ENCODE measurements at regions not wholly inside any gene's neighbourhood (a gene's known extent, or its start where the extent isn't known, plus 50 kb on each side); places are given as distances from the start of the nearest gene placed in this dataset.
A peak's percentile ranks its signal among the peaks of the same experiment; 100 is the strongest.

GRCh38 chr5:174606646-174607045 is 117.7 kb upstream of the MSX2 start:
- Histone ChIP-seq H3K27ac (ENCODE audit: low read depth, low read length, severe bottlenecking) (peak overlapping the region; percentile 43), H3K9me3 (ENCODE audit: control insufficient read depth, low read length) (no peaks in the 10 kb centered on the region), H3K4me1 (ENCODE audit: control insufficient read depth, insufficient read depth, low read length, poor library complexity, severe bottlenecking) (peaks cover 5% of the 10 kb centered on the region), H3K4me3 (ENCODE audit: extremely low read depth, insufficient read depth, low read length, poor library complexity, severe bottlenecking) (no peak overlapping the region), H3K36me3 (ENCODE audit: control insufficient read depth, insufficient read depth, low read length) (no peaks in the 10 kb centered on the region)
- WGBS, 2 experiments (ENCODE audit: insufficient coverage in 2 of 2): 65 to 74% methylated on average over 4 of the region's 4 CpGs

GRCh38 chr5:174607205-174607604 is 117.2 kb upstream of the MSX2 start:
- Histone ChIP-seq H3K4me3 (ENCODE audit: extremely low read depth, insufficient read depth, low read length, poor library complexity, severe bottlenecking) (no peak overlapping the region), H3K4me1 (ENCODE audit: control insufficient read depth, insufficient read depth, low read length, poor library complexity, severe bottlenecking) (peaks cover 5% of the 10 kb centered on the region), H3K9me3 (ENCODE audit: control insufficient read depth, low read length) (no peaks in the 10 kb centered on the region), H3K36me3 (ENCODE audit: control insufficient read depth, insufficient read depth, low read length) (no peaks in the 10 kb centered on the region), H3K27ac (ENCODE audit: low read depth, low read length, severe bottlenecking) (peak overlapping the region; percentile 43)
- 95 to 98% methylated on average over 2 to 3 of the region's 5 CpGs for WGBS, 2 experiments (ENCODE audit: insufficient coverage in 2 of 2)

GRCh38 chr5:174607916-174608315 is 116.5 kb upstream of the MSX2 start:
- Histone ChIP-seq H3K4me1 (ENCODE audit: control insufficient read depth, insufficient read depth, low read length, poor library complexity, severe bottlenecking) (peaks cover 10% of the 10 kb centered on the region), H3K36me3 (ENCODE audit: control insufficient read depth, insufficient read depth, low read length) (no peaks in the 10 kb centered on the region), H3K9me3 (ENCODE audit: control insufficient read depth, low read length) (no peaks in the 10 kb centered on the region), H3K27ac (ENCODE audit: low read depth, low read length, severe bottlenecking) (no peak overlapping the region), H3K4me3 (ENCODE audit: extremely low read depth, insufficient read depth, low read length, poor library complexity, severe bottlenecking) (no peak overlapping the region)
- 88 to 97% methylated on average over 7 to 9 of the region's 9 CpGs for WGBS, 2 experiments (ENCODE audit: insufficient coverage in 2 of 2)

GRCh38 chr5:174608631-174609097 is 115.7 kb upstream of the MSX2 start:
- Histone ChIP-seq H3K4me1 (ENCODE audit: control insufficient read depth, insufficient read depth, low read length, poor library complexity, severe bottlenecking) (peaks cover 16% of the 10 kb centered on the region), H3K9me3 (ENCODE audit: control insufficient read depth, low read length) (no peaks in the 10 kb centered on the region), H3K27ac (ENCODE audit: low read depth, low read length, severe bottlenecking) (peak overlapping the region; percentile 6), H3K4me3 (ENCODE audit: extremely low read depth, insufficient read depth, low read length, poor library complexity, severe bottlenecking) (no peak overlapping the region), H3K36me3 (ENCODE audit: control insufficient read depth, insufficient read depth, low read length) (no peaks in the 10 kb centered on the region)
- 74 to 90% methylated on average over 11 to 12 of the region's 14 CpGs for WGBS, 2 experiments (ENCODE audit: insufficient coverage in 2 of 2)

GRCh38 chr5:174609116-174609515 is 115.3 kb upstream of the MSX2 start:
- no peaks in the 10 kb centered on the region for H3K9me3 ChIP-seq (ENCODE audit: control insufficient read depth, low read length)
- 78 to 85% methylated on average over 6 to 12 of the region's 14 CpGs for WGBS, 2 experiments (ENCODE audit: insufficient coverage in 2 of 2)

GRCh38 chr5:174610968-174611367 is 113.4 kb upstream of the MSX2 start:
- Histone ChIP-seq H3K4me1 (ENCODE audit: control insufficient read depth, insufficient read depth, low read length, poor library complexity, severe bottlenecking) (peaks cover 17% of the 10 kb centered on the region), H3K27ac (ENCODE audit: low read depth, low read length, severe bottlenecking) (no peak overlapping the region), H3K9me3 (ENCODE audit: control insufficient read depth, low read length) (peaks cover 7% of the 10 kb centered on the region), H3K4me3 (ENCODE audit: extremely low read depth, insufficient read depth, low read length, poor library complexity, severe bottlenecking) (no peak overlapping the region), H3K36me3 (ENCODE audit: control insufficient read depth, insufficient read depth, low read length) (no peaks in the 10 kb centered on the region)
- WGBS, 2 experiments (ENCODE audit: insufficient coverage in 2 of 2): 77 to 83% methylated on average over 7 of the region's 8 CpGs

More at GRCh38 chr5:174609116-174609515, 115.3 kb upstream of the MSX2 start:
- Histone ChIP-seq H3K4me3 (ENCODE audit: extremely low read depth, insufficient read depth, low read length, poor library complexity, severe bottlenecking) (no peak overlapping the region), H3K36me3 (ENCODE audit: control insufficient read depth, insufficient read depth, low read length) (no peaks in the 10 kb centered on the region), H3K4me1 (ENCODE audit: control insufficient read depth, insufficient read depth, low read length, poor library complexity, severe bottlenecking) (peaks cover 17% of the 10 kb centered on the region), H3K27ac (ENCODE audit: low read depth, low read length, severe bottlenecking) (peak overlapping the region; percentile 6)

- no peak overlapping the region for H3K27ac ChIP-seq (ENCODE audit: low read depth, low read length, severe bottlenecking)
- no peaks in the 10 kb centered on the region for H3K36me3 ChIP-seq (ENCODE audit: control insufficient read depth, insufficient read depth, low read length)
- H3K4me3 ChIP-seq (ENCODE audit: extremely low read depth, insufficient read depth, low read length, poor library complexity, severe bottlenecking): no peak overlapping the region
- WGBS, 2 experiments (ENCODE audit: insufficient coverage in 2 of 2): 64 to 76% methylated on average over 2 of the region's 2 CpGs
- peaks cover 12% of the 10 kb centered on the region for H3K4me1 ChIP-seq (ENCODE audit: control insufficient read depth, insufficient read depth, low read length, poor library complexity, severe bottlenecking)
- peaks cover 7% of the 10 kb centered on the region for H3K9me3 ChIP-seq (ENCODE audit: control insufficient read depth, low read length)
Measured at GRCh38 chr5:174612686-174613085, 111.7 kb upstream of the MSX2 start.

- Histone ChIP-seq H3K27ac (ENCODE audit: low read depth, low read length, severe bottlenecking) (no peak overlapping the region), H3K4me3 (ENCODE audit: extremely low read depth, insufficient read depth, low read length, poor library complexity, severe bottlenecking) (no peak overlapping the region), H3K9me3 (ENCODE audit: control insufficient read depth, low read length) (peaks cover 7% of the 10 kb centered on the region), H3K4me1 (ENCODE audit: control insufficient read depth, insufficient read depth, low read length, poor library complexity, severe bottlenecking) (peaks cover 26% of the 10 kb centered on the region), H3K36me3 (ENCODE audit: control insufficient read depth, insufficient read depth, low read length) (no peaks in the 10 kb centered on the region)
- WGBS, 2 experiments (ENCODE audit: insufficient coverage in 2 of 2): 80 to 100% methylated on average over 1 to 2 of the region's 2 CpGs
Measured at GRCh38 chr5:174614500-174615135, 109.8 kb upstream of the MSX2 start.

GRCh38 chr5:174616036-174616435 is 108.3 kb upstream of the MSX2 start:
- no peaks in the 10 kb centered on the region for H3K36me3 ChIP-seq (ENCODE audit: control insufficient read depth, insufficient read depth, low read length)
- H3K9me3 ChIP-seq (ENCODE audit: control insufficient read depth, low read length): peaks cover 7% of the 10 kb centered on the region
- WGBS, 2 experiments (ENCODE audit: insufficient coverage in 2 of 2): 100% methylated on average over 1 of the region's 2 CpGs; no CpG with 5 or more reads in 1 of the 2 experiments
- no peak overlapping the region for H3K4me3 ChIP-seq (ENCODE audit: extremely low read depth, insufficient read depth, low read length, poor library complexity, severe bottlenecking)
- H3K27ac ChIP-seq (ENCODE audit: low read depth, low read length, severe bottlenecking): no peak overlapping the region
- H3K4me1 ChIP-seq (ENCODE audit: control insufficient read depth, insufficient read depth, low read length, poor library complexity, severe bottlenecking): peaks cover 29% of the 10 kb centered on the region

- no peak overlapping the region for H3K27ac ChIP-seq (ENCODE audit: low read depth, low read length, severe bottlenecking)
- H3K9me3 ChIP-seq (ENCODE audit: control insufficient read depth, low read length): peaks cover 7% of the 10 kb centered on the region
- H3K4me1 ChIP-seq (ENCODE audit: control insufficient read depth, insufficient read depth, low read length, poor library complexity, severe bottlenecking): peaks cover 29% of the 10 kb centered on the region
- WGBS, 2 experiments (ENCODE audit: insufficient coverage in 2 of 2): 100% methylated on average over 1 of the region's 2 CpGs; no CpG with 5 or more reads in 1 of the 2 experiments
- no peak overlapping the region for H3K4me3 ChIP-seq (ENCODE audit: extremely low read depth, insufficient read depth, low read length, poor library complexity, severe bottlenecking)
- no peaks in the 10 kb centered on the region for H3K36me3 ChIP-seq (ENCODE audit: control insufficient read depth, insufficient read depth, low read length)
Measured at GRCh38 chr5:174617285-174617684, 107.1 kb upstream of the MSX2 start.

GRCh38 chr5:174617910-174618309 is 106.5 kb upstream of the MSX2 start:
- WGBS, 2 experiments (ENCODE audit: insufficient coverage in 2 of 2): 87 to 88% methylated on average over 10 of the region's 10 CpGs
- peak overlapping the region; percentile 71 for H3K27ac ChIP-seq (ENCODE audit: low read depth, low read length, severe bottlenecking)
- H3K4me3 ChIP-seq (ENCODE audit: extremely low read depth, insufficient read depth, low read length, poor library complexity, severe bottlenecking): no peak overlapping the region
- H3K4me1 ChIP-seq (ENCODE audit: control insufficient read depth, insufficient read depth, low read length, poor library complexity, severe bottlenecking): peaks cover 25% of the 10 kb centered on the region
- H3K9me3 ChIP-seq (ENCODE audit: control insufficient read depth, low read length): peaks cover 7% of the 10 kb centered on the region
- no peaks in the 10 kb centered on the region for H3K36me3 ChIP-seq (ENCODE audit: control insufficient read depth, insufficient read depth, low read length)
